Hepatic stellate cell (primary cell): ENCODE measurements at regions not wholly inside any gene's neighbourhood (a gene's known extent, or its start where the extent isn't known, plus 50 kb on each side); places are given as distances from the start of the nearest gene placed in this dataset.
A peak's percentile ranks its signal among the peaks of the same experiment; 100 is the strongest.

Source experiments
- DNase-seq: peaks from one replicate; pipeline ENCODE4 v3.0.0; 2011; ENCODE audit warnings: low spot score

DNA sequence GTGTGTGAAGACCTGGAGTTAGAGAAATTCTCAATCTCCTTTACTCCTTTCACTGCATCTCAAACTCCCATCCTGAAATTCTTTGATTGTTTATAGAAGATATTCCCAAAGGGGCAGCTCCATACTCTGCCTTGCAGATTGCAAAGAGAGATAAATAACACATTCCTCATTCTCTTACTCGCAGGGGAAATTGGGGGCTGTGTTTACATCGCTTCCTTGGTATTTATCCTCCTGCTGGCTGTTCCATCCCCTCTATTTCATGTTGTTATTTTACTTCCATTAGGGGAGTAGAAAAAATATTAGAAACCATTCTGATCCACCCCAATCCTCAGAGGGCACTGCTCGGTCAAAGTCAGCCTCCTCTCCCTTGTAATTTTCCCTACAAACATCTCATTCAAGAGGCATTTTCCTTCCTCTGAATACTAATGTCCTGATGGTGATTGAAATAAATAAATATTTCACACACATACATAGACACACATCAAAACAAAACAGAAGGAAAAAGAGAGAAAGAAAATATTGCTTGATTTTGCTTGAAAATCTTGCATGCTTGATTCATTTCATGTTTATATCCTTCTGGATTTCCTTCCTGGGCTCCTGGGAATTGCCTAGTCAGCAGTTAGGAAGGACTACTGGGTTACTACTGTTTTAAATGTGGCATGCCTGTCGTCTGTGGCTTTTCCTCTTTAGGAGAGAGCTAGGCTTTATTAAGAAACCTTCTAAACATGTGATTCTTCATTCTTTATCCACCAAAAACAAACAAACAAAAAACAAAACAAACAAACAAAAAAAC, 420.1 kb upstream of the PAPPA start:
- DNase-seq, result no peak

DNA sequence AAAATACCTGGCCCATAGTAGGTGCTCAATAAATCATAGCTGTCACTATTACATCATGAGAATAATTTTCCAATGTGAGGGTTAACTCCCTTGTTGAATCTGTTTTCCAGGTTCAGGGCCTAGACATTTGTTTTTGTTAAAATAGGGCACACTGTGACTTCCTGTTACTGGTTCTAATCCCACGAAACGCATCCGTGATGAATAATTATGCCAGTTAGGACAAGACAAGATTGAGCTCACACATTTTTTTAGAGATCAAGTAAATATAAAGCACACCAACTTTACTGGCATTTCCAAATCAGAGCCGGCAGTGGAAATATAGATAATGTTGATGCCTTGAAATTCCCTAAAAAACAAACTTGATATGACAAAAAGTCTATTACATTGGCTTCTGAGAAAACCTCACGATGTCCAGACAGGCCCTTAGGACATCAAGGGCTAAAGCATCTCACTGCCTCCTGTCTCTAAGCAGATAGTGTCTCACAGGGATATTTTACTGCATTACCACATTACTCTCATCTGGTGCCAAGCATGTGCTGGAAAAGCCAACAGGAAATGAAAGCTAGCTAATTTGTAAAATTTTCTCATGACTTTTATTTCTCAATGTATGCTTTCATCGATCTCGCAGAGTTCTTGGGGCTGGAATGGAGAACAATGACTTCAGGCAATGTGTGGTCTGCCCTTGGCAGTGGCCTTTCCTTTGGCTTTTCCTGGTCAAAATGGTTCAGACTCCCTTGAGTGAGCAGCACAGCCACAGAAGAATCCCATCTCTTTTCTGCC, 414.3 kb upstream of the PAPPA start:
- no peak for DNase-seq

DNA sequence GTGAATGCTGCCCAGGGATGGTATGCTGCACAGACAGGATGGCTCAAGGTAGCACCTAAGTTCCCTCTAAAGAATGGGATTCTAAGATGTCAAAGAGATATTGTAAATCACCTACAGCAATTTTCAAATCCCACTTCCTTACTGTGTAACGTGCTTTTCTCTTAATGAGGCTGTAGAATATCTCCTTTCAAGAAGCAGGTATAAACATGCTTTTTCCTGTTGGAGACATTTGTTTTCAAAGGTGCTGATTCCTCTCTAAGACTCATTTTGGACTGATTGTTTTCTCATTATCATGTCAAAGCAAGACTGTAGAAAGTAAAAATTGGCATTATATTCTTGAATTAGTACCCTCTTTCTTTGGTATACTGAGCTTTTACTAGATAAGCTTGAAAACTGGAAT, 412.6 kb upstream of the PAPPA start:
- DNase-seq, result no peak

DNA sequence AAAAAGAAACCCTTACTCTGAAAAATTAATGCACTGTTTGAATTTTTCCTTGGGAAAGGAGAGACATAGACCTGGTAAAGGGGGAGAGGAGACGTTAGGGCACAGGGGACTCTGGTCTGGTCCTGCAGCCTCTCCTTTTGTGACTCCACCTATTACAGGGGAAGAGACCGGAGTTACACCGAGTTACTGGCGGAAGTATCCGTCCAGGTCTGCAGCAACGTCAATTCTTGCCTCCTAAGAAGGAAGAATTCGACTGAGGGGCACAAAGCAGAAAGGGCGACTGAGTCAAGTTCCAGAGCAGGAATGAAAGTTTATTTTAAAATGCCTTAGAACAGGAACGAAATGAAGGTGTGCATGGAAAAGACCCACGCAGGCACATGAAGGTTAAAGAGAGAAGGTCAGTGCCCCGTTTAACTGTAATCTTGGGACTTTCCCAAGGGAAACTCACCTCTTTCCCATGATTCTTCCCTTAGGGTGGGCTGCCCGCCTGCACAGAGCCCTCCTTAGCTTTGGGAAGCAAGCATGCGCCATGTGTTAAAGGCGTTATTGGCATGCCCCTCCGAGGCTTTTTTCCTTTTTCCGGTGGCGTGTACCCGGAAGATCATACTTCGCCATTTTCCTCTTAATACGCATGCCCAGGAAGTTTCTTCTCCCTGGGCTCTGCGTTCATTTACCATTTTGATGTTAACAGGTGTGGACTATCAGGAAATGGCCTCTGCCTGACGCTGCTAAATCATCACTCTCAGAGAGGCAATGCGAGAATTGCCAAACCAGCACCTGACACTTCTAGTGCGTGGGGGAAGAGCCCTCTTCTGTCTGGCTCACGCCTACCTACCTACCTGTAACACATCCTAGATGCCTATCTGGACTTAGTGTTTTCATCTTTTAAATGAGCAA, 409.6 kb upstream of the PAPPA start:
- no peak for DNase-seq

DNA sequence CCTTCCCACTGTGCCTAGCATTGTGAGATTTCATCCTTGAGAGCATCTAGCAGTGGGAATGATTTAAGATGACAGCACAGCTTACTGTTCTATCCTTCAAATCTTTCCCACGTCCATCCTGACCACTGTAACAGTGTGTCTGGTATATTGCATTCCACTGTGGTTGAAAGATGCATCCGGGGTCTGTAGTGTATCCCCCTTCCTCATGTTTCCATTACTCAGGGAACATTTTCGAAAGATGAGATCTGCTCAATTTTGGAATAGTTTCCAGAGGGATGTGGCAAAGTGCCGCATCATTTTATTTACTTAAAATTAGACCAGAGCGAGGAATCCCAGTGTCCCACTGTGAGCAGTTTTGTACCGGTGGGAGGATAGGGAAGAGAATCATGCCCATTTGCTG, 407.1 kb upstream of the PAPPA start:
- DNase-seq, result peak; percentile 5

DNA sequence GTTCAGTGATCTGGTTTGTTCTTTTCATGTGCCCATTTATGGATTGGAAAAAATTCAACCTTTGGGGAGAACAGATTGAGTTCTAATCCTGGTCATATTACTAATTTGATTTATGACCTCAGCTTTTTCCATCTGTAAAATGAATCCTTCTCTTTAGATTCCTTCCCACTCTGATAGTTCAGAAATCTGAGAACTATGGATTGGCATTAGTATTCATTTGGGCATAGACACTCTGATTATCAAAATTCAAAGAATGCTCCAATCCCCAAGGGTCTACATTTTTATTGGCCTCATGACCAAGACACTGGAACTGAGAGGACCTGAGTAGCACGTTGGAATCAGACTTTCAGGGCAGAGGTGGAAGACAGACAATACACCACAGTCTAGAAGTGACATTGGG, 405.9 kb upstream of the PAPPA start:
- no peak for DNase-seq

DNA sequence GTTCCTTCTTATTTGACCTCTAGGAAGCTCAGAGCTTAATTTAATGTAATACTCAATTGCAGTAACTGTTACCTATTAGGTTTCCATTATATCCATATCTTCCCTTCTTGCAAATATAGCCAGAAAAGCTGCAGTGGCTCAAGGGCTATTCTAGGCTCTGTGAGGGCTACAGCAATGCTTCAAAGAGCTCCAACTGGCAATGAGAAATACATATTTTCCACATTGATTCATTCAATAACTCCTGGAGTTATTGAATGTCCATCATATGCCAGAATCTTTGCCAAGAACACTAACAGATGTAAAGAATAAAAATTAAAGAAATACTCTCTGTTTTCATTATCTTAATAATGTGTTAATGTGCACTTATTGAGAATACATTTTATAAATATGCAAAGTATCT, 396.9 kb upstream of the PAPPA start:
- no peak for DNase-seq

DNA sequence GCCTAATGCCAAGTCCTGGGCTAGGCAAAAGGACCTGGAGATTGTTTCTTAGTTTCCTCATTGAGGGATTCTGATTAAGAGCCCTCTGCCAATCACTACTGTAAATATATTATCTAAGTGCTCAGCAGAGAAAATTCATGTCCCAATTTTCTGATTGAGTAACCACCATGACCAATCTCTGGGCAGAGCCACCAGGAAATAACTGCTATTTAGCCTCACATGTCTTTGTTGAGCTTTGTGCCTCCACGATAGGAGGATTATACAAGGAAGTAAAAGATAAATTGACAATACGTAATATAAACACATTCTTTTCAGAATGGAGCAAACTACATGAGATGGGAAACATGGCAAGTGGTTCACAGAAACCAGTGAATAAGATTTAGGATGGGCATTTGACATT, 396.1 kb upstream of the PAPPA start:
- DNase-seq, result no peak

DNA sequence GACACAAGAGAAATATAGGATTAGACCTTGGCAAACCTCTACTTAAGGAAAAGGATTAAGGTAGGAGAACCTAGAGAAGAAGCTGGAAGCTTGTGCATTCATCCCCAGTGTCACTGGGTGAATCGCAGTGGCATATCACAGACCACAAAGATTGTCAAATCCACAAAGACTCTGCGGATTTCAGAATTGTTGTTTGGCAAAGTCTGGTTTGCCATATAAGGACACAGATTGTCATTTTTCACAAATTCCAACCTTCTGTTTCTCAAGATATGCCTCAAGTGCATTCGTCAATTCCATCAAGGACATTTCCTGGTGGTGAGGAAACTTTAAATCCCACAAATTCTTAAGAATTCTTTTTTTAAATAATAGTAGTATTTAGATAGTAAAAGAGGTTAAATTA, 395.1 kb upstream of the PAPPA start:
- no peak for DNase-seq

DNA sequence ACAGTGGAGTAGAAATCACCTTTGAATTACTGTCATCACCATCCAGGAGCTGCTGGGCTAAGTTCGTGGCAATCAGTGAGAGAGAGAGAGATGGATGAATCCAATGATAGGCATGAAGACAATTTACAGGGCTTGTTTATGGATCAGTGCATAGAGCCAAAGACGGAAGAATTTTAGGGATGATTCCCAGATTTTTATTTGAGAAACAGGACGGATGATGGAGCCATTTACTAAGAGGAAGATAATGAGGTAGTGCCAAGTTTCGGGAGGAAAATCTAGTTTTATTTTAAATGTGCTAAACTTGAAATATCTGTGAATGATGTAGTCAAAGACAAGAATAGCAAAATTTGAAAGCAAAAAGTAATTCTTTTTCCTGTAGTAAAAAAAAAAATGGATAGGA, 394.2 kb upstream of the PAPPA start:
- no peak for DNase-seq

DNA sequence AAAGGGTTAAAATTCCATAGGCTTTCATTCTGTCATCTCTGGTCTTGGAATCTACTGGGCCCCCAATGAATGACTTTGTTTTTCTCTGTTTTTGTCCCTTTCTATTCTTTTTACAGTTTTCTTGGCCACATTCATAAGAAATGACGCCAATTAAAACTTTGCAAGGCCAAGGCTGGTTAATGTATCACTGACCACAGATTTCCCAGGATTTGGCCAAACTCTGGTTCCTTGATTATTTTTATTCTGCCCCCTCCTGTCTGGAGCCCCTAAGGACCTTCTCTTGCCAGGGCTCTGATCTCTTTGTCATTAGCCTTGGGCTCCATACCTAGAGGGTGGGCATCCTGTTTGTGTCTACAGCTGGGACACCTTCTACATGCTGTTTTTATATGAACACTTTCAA, 388.9 kb upstream of the PAPPA start:
- no peak for DNase-seq

DNA sequence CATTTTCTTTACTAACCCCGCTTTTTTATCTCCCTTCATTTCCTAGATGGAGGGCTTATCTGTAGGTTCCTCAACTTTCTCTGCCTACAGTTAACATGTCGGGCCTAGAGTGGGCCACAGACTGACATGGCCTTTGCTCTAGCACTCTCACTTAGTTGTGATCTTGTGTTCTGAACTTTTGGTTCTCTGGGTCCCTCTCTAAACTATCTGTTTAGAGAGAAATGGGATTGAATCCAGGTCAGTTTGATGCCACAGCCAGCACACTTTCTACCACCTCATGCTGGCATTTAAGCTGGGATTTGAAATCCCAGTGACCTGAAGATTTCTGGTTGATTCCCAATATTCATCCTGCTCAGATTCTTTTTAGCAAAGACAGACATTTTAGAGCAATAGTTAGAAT, 388.5 kb upstream of the PAPPA start:
- no peak for DNase-seq

DNA sequence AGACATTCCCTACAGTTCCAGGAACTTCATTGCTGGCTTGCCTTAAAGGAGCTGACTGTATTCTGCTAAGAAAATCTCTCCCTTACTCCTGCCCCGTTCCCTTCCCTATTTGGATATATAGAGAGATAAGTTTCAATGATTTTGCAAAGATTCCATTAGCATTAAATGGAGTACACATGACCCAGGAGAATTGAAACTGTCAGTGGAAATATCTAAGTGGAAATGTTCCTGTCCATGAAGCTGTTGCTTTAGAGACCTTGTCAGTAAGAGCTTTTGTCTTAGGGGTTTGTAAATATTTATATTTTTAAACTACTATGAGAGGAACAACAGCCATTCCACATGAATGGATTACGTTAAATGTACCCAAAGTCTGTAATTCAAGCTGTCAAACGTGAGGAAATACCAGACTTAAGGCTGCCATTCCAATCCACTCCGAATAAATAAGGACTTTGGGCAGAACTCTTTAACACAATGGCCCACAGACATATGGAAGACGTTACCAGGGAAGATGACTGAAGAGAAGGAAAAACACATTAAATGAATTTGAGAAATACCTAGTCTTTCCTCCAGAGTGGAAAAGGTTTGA, 387.1 kb upstream of the PAPPA start:
- no peak for DNase-seq

DNA sequence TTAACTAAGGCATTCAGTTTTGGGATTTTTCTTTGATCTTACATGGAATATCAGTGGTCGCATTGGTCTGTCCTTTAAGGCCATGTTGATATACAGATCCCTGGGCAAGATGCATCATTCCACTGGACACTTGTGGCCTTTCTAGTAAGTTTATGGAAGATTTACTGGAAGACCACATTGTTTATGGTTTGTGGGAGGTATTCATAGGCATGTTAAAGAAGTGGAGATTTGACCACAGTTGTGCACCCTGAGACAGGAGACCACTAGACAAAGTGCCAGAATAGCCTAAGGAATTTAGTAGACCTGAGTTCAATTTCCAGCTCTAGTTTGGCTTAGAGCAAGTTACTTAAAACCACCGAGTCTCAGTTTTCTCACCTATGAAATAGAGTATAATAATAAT, 383.1 kb upstream of the PAPPA start:
- DNase-seq, result no peak

DNA sequence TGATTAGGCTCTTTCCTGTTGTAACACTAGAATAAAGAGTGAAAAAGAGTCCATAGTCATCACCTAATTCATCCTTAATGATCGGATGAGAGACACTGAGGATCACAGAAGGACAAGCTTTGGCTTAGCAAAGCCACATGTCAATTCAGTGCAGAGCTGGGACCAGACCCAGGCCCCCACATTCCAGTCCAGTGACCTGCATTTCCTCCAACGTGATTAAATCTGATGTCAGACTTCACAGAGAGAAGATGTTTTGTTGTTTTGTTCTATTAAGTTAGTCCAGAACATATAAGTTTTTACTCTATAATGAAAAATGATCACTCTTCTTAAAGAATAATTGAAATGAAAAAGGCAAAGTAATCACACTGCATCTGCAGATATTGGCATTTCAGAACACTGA, 377.9 kb upstream of the PAPPA start:
- DNase-seq, result no peak

DNA sequence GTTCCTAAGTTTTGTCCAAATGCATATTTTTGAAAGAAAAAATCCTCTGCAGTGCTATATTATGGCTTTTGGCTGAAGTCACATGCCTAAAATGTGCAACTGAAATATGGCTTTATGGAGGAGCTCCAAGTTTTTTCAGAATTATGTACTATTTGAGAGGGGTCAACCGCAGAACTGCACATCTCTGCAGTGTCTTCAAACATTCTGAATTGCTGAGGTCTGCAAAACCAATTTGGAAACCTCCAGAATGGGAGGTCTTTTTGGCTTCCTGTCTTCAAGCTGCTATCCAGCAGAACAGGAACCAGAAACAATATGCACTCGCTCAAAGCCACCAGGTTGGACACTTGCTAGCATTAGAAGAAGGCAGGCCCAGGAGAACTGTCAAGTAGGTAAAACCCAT, 376.0 kb upstream of the PAPPA start:
- no peak for DNase-seq

DNA sequence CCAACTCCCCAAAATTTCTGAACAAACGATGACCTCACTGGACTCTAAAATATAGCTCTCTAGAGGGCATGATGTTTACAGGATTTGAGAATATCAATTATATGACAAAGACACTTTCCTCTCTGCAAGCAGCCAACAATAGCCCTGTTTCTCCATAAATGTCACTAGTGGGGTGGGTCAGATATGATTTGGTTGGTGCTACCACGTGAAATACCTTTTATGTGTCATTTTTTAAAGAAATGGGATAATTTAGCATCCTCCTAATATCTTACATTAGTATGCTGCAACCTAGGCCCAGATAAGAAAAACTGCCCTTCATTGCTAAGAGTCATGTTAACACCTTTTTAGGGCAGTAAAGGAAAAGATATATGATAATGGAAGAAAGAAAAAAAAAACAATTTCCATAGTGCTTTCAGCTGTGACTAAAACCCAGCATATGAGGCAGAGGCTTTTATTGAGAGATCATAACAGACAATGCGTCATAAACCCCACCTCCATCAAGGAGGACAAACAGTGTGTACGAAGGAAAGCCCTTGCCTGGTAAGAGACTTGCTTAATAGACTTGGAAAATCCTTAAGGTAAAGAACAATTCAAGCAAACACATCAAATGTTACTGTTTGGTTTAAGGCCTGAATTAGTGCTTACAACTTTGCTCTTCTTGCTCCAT, 372.4 kb upstream of the PAPPA start:
- DNase-seq, result no peak

DNA sequence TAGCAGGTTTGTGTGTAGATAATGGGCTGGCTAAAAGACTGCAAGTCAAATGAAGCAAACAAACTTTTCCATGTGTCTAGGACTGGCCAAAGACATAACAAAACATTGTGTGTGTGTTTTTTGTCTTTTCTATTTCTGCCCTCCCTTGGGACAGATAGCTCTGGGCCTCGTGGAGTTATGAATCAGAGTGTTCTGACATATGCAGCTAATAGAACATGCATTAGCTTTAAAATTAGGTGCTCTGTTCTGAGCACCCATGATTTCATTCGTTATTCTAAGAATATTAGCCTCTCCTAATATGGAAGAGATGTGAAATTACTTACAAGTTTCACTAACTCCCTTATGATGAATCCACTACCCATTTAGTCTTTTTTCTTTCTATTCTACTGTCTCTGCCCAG, 367.3 kb upstream of the PAPPA start:
- DNase-seq, result peak; percentile 35

DNA sequence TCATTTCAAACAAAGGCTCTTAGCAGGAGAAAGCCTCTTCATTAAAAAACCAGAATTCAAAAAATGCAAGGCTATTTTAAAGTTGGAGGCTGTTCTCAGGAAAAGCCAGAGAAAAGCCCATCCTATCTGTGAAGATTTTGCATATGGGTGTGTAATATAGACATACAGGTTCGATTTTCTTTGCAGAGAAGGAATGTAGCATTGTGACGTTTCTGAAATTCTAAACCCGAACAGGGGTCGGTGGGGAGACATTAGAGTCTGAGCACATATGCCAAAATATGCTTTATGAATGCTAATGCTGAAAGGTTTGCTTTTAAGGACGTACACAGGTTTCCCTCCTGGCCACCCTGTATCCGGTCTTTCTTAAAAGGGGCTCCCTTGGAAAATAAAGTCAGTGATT, 363.1 kb upstream of the PAPPA start:
- no peak for DNase-seq

DNA sequence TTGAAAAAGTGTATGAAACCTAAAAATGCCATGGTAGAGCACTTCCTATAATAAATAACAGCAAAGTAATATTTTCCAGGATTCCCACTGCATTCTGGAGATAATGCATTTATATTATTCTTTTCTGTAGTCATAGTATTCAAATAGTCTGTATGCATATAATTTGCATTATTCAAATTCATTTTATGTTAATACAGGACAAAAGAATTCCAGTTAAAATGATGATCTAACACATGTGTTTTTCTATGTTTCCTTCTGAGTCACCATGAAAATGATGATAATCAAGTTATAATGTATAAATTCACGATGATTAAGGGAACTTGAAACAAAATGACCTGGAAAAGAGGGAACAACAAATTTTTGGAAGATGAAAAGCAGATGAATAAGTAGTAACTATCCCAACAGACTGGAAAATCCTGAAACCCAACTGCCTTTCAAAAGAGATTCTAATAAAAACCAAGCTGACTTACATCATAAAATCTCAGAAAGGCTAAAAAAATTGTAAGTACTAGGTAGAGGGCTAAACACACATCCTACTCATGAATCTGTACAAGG, 358.6 kb upstream of the PAPPA start:
- no peak for DNase-seq

DNA sequence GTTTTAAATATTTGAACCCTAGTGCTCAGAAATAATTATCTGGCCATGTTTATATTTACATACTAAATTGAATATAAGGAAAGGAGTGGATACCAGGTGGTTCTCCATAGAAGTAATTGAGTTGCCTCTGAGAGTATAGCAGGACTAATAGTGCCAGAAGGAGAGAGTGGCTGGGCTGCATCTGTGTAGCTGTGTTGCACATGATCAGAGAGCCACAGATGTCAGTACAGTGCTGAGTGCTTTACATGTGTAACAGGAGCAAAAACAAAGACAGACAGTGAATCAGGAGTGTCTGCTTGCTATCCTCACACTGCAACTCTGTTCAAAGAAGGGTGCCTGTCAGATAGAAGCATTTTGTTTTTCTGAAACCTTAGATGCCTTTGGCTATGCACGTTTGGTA, 353.9 kb upstream of the PAPPA start:
- DNase-seq, result no peak

DNA sequence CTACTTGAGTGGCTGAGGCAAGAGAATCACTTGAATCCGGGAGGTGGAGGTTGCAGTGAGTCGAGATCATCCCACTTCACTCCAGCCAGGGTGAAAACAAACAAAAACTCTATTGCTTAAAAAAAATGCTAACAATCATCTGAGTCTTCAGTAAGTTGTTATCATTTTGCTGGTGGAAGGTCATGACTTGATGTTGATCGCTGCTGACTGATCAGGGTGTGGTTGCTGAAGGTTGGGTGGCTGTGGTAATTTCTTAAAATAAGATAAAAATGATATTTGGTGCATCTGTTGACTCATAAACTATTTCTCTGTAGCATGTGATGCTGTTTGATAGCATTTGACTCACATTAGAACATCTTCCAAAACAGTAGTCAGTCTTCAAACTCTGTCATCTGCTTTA, 349.4 kb upstream of the PAPPA start:
- no peak for DNase-seq
